DND-41 (cell line): ENCODE measurements at regions not wholly inside any gene's neighbourhood (a gene's known extent, or its start where the extent isn't known, plus 50 kb on each side); places are given as distances from the start of the nearest gene placed in this dataset.

Experiments used
- CTCF ChIP-seq: IDR thresholded peaks from 2 replicates; pipeline ENCODE4 v1.5.1; 2012; ENCODE audit warnings: borderline replicate concordance, low read length, moderate library complexity, mild to moderate bottlenecking; ENCODE audit not compliant: poor library complexity, severe bottlenecking; ENCODE audit errors: extremely low read depth
- EZH2 ChIP-seq: IDR thresholded peaks from 3 replicates; pipeline ENCODE4 v1.6.1; 2012; ENCODE audit warnings: borderline replicate concordance, low read depth, mild to moderate bottlenecking, moderate library complexity, low read length, inconsistent platforms; ENCODE audit not compliant: severe bottlenecking

- TF ChIP-seq EZH2 (no peak), CTCF (no peak)
These were observed 287.3 kb upstream of the NUDT12 start for GRCh38 chr5:103849934-103850333.
